ENCODE measurements at regions not wholly inside any gene's neighbourhood (a gene's known extent, or its start where the extent isn't known, plus 50 kb on each side); places are given as distances from the start of the nearest gene placed in this dataset.

GRCh38 chr5:155746367-155747038 is 580.5 kb upstream of the SGCD start:
- Histone ChIP-seq H3K27ac (no peak overlapping the region), H3K27me3 (ENCODE audit: insufficient read depth, low read depth) (no peaks in the 10 kb centered on the region), H3K4me1 (replicated peaks; ENCODE audit: insufficient read depth) (no peaks in the 10 kb centered on the region), H3K4me3 (no peak overlapping the region), H3F3A (ENCODE audit: insufficient read depth, low read depth) (no peaks in the 10 kb centered on the region), H3K9me2 (ENCODE audit: insufficient read depth) (no peaks in the 10 kb centered on the region), H3K9me3 (ENCODE audit: insufficient read depth, low read depth) (no peaks in the 10 kb centered on the region), H3K79me2 (ENCODE audit: low read depth) (no peaks in the 10 kb centered on the region), H2AFZ (no peak overlapping the region), H3K36me3 (ENCODE audit: low read depth) (no peaks in the 10 kb centered on the region), H4K20me1 (ENCODE audit: insufficient read depth) (no peaks in the 10 kb centered on the region; the same call in 1 of the 2 replicates), H3K4me2 (no peak overlapping the region)
- CTCF ChIA-PET = no interaction called here
- no TSS peak for BruUV-seq (replicated peaks)
- no peak for TF ChIP-seq EZH2 (IDR thresholded peaks at IDR 0.05; ENCODE audit: low read depth)
- no peak for TF ChIP-seq CTCF (conservative IDR thresholded peaks at IDR 0.05)
- no peak for DNase-seq
- intact Hi-C loops (cut with micrococcal nuclease; ENCODE audit: unreplicated experiment) = no loop called here
- POLR2A ChIA-PET (ENCODE audit: unreplicated experiment) = no interaction called here

- intact Hi-C loops (cut with micrococcal nuclease; ENCODE audit: unreplicated experiment) = no loop called here
- Histone ChIP-seq H3K4me3 (no peak overlapping the region), H2AFZ (no peak overlapping the region), H3F3A (ENCODE audit: insufficient read depth, low read depth) (no peaks in the 10 kb centered on the region), H3K4me1 (replicated peaks; ENCODE audit: insufficient read depth) (no peaks in the 10 kb centered on the region), H4K20me1 (ENCODE audit: insufficient read depth) (no peaks in the 10 kb centered on the region), H3K9me2 (ENCODE audit: insufficient read depth) (no peaks in the 10 kb centered on the region), H3K27me3 (ENCODE audit: insufficient read depth, low read depth) (no peaks in the 10 kb centered on the region), H3K79me2 (ENCODE audit: low read depth) (no peaks in the 10 kb centered on the region), H3K27ac (no peak overlapping the region), H3K36me3 (ENCODE audit: low read depth) (no peaks in the 10 kb centered on the region), H3K9me3 (ENCODE audit: insufficient read depth, low read depth) (no peaks in the 10 kb centered on the region), H3K4me2 (no peak overlapping the region)
- DNase-seq = no peak
- TF ChIP-seq EZH2 (IDR thresholded peaks at IDR 0.05; ENCODE audit: low read depth) (no peak), CTCF (conservative IDR thresholded peaks at IDR 0.05) (no peak)
- ChIA-PET POLR2A (ENCODE audit: unreplicated experiment) (no interaction called here), CTCF (no interaction called here)
- no TSS peak for BruUV-seq (replicated peaks)
Measured at GRCh38 chr5:155750101-155750500, 576.9 kb upstream of the SGCD start.

GRCh38 chr5:155750571-155750970 is 576.4 kb upstream of the SGCD start:
- TF ChIP-seq EZH2 (IDR thresholded peaks at IDR 0.05; ENCODE audit: low read depth) (no peak), CTCF (conservative IDR thresholded peaks at IDR 0.05) (no peak)
- no peaks in the 10 kb centered on the region for H3K9me2 ChIP-seq (ENCODE audit: insufficient read depth)
- intact Hi-C loops (cut with micrococcal nuclease; ENCODE audit: unreplicated experiment) = no loop called here
- no peaks in the 10 kb centered on the region for H3K4me1 ChIP-seq (replicated peaks; ENCODE audit: insufficient read depth)
- CTCF ChIA-PET = no interaction called here
- H4K20me1 ChIP-seq (ENCODE audit: insufficient read depth) = no peaks in the 10 kb centered on the region
- H3K36me3 ChIP-seq (ENCODE audit: low read depth) = no peaks in the 10 kb centered on the region
- H3K4me2 ChIP-seq = no peak overlapping the region
- no peak overlapping the region for H3K27ac ChIP-seq
- POLR2A ChIA-PET (ENCODE audit: unreplicated experiment) = no interaction called here
- no peaks in the 10 kb centered on the region for H3K9me3 ChIP-seq (ENCODE audit: insufficient read depth, low read depth)
- DNase-seq = no peak
- H3K4me3 ChIP-seq = no peak overlapping the region
- H3K27me3 ChIP-seq (ENCODE audit: insufficient read depth, low read depth) = no peaks in the 10 kb centered on the region
- H3K79me2 ChIP-seq (ENCODE audit: low read depth) = no peaks in the 10 kb centered on the region
- BruUV-seq (replicated peaks) = no TSS peak
- no peaks in the 10 kb centered on the region for H3F3A ChIP-seq (ENCODE audit: insufficient read depth, low read depth)
- no peak overlapping the region for H2AFZ ChIP-seq

Data from PC-9 (cell line).